ENCODE measurements at regions not wholly inside any gene's neighbourhood (a gene's known extent, or its start where the extent isn't known, plus 50 kb on each side); places are given as distances from the start of the nearest gene placed in this dataset.
A peak's percentile ranks its signal among the peaks of the same experiment; 100 is the strongest.

- no peak for TF ChIP-seq CTCF (conservative IDR thresholded peaks at IDR 0.05)
These were observed 82.2 kb upstream of the CXCL12 start for GRCh38 chr10:44467090-44467489.

GRCh38 chr10:44467900-44468299, 83.0 kb upstream of the CXCL12 start:
- no peak for TF ChIP-seq CTCF (conservative IDR thresholded peaks at IDR 0.05)
- no peak overlapping the region for H3K27ac ChIP-seq

More at GRCh38 chr10:44467090-44467489, 82.2 kb upstream of the CXCL12 start:
- H3K27ac ChIP-seq = no peak overlapping the region

- no peak overlapping the region for H3K27ac ChIP-seq
- no peak for TF ChIP-seq CTCF (conservative IDR thresholded peaks at IDR 0.05)
These were observed 83.6 kb upstream of the CXCL12 start for GRCh38 chr10:44468525-44468924.

- no peak overlapping the region for H3K27ac ChIP-seq
- TF ChIP-seq CTCF (conservative IDR thresholded peaks at IDR 0.05) = no peak
These were observed 84.1 kb upstream of the CXCL12 start for GRCh38 chr10:44468965-44469364.

GRCh38 chr10:44470784-44471183, 85.9 kb upstream of the CXCL12 start:
- TF ChIP-seq CTCF (conservative IDR thresholded peaks at IDR 0.05) = no peak
- H3K27ac ChIP-seq = no peak overlapping the region

- TF ChIP-seq CTCF (conservative IDR thresholded peaks at IDR 0.05) = no peak
- no peak overlapping the region for H3K27ac ChIP-seq
These were observed 86.5 kb upstream of the CXCL12 start for GRCh38 chr10:44471410-44471809.

GRCh38 chr10:44473146-44473545, 88.2 kb upstream of the CXCL12 start:
- peak overlapping the region; percentile 55 for H3K27ac ChIP-seq
- no peak for TF ChIP-seq CTCF (conservative IDR thresholded peaks at IDR 0.05)
